Neural progenitor cell (in vitro differentiated cells): ENCODE measurements at regions not wholly inside any gene's neighbourhood (a gene's known extent, or its start where the extent isn't known, plus 50 kb on each side); places are given as distances from the start of the nearest gene placed in this dataset.

Experiments used
- EZH2 ChIP-seq: fragments of 200-600 bp; sonication (generic); IDR thresholded peaks from 2 replicates; pipeline ENCODE4 v1.6.1; 2017; ENCODE audit warnings: antibody characterized with exemption, mild to moderate bottlenecking, moderate library complexity
- EZH2phosphoT487 ChIP-seq: fragments of 200-600 bp; sonication (generic); IDR thresholded peaks from 2 replicates; pipeline ENCODE4 v1.6.1; 2017; ENCODE audit warnings: antibody characterized with exemption
- TF ChIP-seq, protein P1 (sequence below): fragments of 200-600 bp; sonication (generic); IDR thresholded peaks from 2 replicates; pipeline ENCODE4 v1.5.1; 2017; ENCODE audit warnings: antibody characterized with exemption, mild to moderate bottlenecking

DNA sequence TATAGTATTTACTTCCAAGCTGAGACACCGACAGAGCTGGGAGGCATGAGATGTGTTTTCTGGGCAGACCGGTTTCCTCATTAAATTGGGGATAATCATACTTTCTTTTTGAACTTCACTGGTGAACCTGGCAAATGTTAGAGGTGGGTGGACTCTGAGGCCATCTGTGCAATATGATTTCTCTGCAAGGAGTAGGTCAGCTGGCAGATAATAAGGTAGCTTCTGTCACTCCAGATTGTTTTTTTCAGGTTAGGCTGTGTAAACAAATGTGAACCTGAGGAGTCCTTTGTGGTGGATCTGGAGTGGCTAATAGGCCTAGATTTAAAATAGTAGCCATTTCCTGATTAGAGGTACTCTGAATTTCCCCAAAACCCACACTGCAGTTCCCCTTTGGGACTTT, 75.4 kb upstream of the S1PR3 start:
- TF ChIP-seq, protein P1, sequence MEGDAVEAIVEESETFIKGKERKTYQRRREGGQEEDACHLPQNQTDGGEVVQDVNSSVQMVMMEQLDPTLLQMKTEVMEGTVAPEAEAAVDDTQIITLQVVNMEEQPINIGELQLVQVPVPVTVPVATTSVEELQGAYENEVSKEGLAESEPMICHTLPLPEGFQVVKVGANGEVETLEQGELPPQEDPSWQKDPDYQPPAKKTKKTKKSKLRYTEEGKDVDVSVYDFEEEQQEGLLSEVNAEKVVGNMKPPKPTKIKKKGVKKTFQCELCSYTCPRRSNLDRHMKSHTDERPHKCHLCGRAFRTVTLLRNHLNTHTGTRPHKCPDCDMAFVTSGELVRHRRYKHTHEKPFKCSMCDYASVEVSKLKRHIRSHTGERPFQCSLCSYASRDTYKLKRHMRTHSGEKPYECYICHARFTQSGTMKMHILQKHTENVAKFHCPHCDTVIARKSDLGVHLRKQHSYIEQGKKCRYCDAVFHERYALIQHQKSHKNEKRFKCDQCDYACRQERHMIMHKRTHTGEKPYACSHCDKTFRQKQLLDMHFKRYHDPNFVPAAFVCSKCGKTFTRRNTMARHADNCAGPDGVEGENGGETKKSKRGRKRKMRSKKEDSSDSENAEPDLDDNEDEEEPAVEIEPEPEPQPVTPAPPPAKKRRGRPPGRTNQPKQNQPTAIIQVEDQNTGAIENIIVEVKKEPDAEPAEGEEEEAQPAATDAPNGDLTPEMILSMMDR = no peak
- TF ChIP-seq EZH2 (no peak), EZH2phosphoT487 (no peak)
